ENCODE measurements at regions not wholly inside any gene's neighbourhood (a gene's known extent, or its start where the extent isn't known, plus 50 kb on each side); places are given as distances from the start of the nearest gene placed in this dataset.
"Not testable (repeated sequence)": the region's sequence is repeated elsewhere in the genome, so short reads cannot be mapped to it uniquely, and the experiment has no call there.

- no peaks in the 10 kb centered on the region for H4K20me1 ChIP-seq (ENCODE audit: insufficient read depth)
- H3K4me2 ChIP-seq = no peak overlapping the region
- no peak overlapping the region for H3K4me3 ChIP-seq (IDR thresholded peaks at IDR 0.05; ENCODE audit: insufficient read depth, low read depth, low read length)
- H3K9ac ChIP-seq = no peak overlapping the region
- H3K36me3 ChIP-seq (ENCODE audit: insufficient read depth) = no peaks in the 10 kb centered on the region
- no peak overlapping the region for H2AFZ ChIP-seq (ENCODE audit: low read depth)
- TF ChIP-seq, protein P1, sequence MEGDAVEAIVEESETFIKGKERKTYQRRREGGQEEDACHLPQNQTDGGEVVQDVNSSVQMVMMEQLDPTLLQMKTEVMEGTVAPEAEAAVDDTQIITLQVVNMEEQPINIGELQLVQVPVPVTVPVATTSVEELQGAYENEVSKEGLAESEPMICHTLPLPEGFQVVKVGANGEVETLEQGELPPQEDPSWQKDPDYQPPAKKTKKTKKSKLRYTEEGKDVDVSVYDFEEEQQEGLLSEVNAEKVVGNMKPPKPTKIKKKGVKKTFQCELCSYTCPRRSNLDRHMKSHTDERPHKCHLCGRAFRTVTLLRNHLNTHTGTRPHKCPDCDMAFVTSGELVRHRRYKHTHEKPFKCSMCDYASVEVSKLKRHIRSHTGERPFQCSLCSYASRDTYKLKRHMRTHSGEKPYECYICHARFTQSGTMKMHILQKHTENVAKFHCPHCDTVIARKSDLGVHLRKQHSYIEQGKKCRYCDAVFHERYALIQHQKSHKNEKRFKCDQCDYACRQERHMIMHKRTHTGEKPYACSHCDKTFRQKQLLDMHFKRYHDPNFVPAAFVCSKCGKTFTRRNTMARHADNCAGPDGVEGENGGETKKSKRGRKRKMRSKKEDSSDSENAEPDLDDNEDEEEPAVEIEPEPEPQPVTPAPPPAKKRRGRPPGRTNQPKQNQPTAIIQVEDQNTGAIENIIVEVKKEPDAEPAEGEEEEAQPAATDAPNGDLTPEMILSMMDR (conservative IDR thresholded peaks at IDR 0.05; ENCODE audit: low read depth, low read length) = no peak
- H3K4me1 ChIP-seq (ENCODE audit: low read depth, poor library complexity, severe bottlenecking) = no peaks in the 10 kb centered on the region
- no peaks in the 10 kb centered on the region for H3K79me2 ChIP-seq (ENCODE audit: insufficient read depth, low read depth)
- no peak overlapping the region for H3K27ac ChIP-seq
- no peaks in the 10 kb centered on the region for H3K27me3 ChIP-seq (ENCODE audit: insufficient read depth, low read depth)
Observed at GRCh38 chr7:85275204-85275603, 88.3 kb upstream of the SEMA3D start.

DNA sequence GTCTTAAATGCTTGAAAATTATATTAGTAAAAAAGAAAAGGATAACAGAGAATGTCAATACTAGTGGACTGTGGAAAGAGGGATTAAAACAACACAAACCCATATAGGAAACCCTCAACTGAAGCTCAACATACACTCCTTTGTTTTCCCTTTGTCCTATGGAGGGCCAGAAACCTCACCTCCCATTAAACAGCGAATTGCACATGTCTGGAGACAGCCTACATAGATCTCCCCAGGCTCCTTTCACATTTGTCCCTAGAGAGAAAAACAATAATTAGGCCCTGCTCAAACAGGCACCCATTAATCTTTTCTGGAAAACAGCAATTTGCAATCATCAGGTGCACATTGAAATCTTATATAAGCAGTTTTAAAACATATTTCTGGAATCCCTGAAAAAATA lies 87.6 kb upstream of the SEMA3D start:
- Histone ChIP-seq H4K20me1 (ENCODE audit: insufficient read depth) (no peaks in the 10 kb centered on the region), H2AFZ (ENCODE audit: low read depth) (no peak overlapping the region), H3K36me3 (ENCODE audit: insufficient read depth) (no peaks in the 10 kb centered on the region), H3K27ac (no peak overlapping the region), H3K79me2 (ENCODE audit: insufficient read depth, low read depth) (no peaks in the 10 kb centered on the region), H3K9ac (no peak overlapping the region), H3K4me1 (ENCODE audit: low read depth, poor library complexity, severe bottlenecking) (no peaks in the 10 kb centered on the region), H3K4me2 (no peak overlapping the region), H3K27me3 (ENCODE audit: insufficient read depth, low read depth) (no peaks in the 10 kb centered on the region), H3K4me3 (IDR thresholded peaks at IDR 0.05; ENCODE audit: insufficient read depth, low read depth, low read length) (no peak overlapping the region)
- TF ChIP-seq, protein P1 (conservative IDR thresholded peaks at IDR 0.05; ENCODE audit: low read depth, low read length) = no peak

GRCh38 chr7:85262891-85263290 lies 76.0 kb upstream of the SEMA3D start:
- H3K27ac ChIP-seq = no peak overlapping the region
- H3K79me2 ChIP-seq (ENCODE audit: insufficient read depth, low read depth) = no peaks in the 10 kb centered on the region
- H3K9ac ChIP-seq = no peak overlapping the region
- no peaks in the 10 kb centered on the region for H3K4me1 ChIP-seq (ENCODE audit: low read depth, poor library complexity, severe bottlenecking)
- H4K20me1 ChIP-seq (ENCODE audit: insufficient read depth) = no peaks in the 10 kb centered on the region
- no peaks in the 10 kb centered on the region for H3K36me3 ChIP-seq (ENCODE audit: insufficient read depth)
- TF ChIP-seq, protein P1 (conservative IDR thresholded peaks at IDR 0.05; ENCODE audit: low read depth, low read length) = no peak
- no peaks in the 10 kb centered on the region for H3K27me3 ChIP-seq (ENCODE audit: insufficient read depth, low read depth)
- H3K4me3 ChIP-seq (IDR thresholded peaks at IDR 0.05; ENCODE audit: insufficient read depth, low read depth, low read length) = no peak overlapping the region
- H3K4me2 ChIP-seq = no peak overlapping the region
- H2AFZ ChIP-seq (ENCODE audit: low read depth) = no peak overlapping the region

DNA sequence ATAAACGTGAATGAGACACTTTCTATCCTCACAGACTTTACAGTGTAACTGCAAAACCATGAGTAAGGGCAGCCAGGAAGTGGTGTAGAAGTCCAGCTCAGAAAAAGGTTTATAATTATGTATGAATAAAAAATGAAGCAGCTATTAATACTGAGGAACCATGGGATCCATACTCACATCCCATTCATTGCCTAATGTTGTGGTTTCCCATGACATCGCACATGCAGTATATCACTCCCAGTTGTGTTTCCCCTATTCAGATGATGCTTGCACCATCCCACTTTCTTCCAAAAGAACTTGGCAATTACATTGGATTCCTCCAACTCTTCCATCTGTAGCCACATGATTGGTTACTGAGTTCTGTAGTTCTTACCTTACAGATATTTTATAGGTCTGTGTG lies 74.5 kb upstream of the SEMA3D start:
- no peak overlapping the region for H2AFZ ChIP-seq (ENCODE audit: low read depth)
- H3K4me2 ChIP-seq = no peak overlapping the region
- no peak overlapping the region for H3K4me3 ChIP-seq (IDR thresholded peaks at IDR 0.05; ENCODE audit: insufficient read depth, low read depth, low read length)
- H4K20me1 ChIP-seq (ENCODE audit: insufficient read depth) = no peaks in the 10 kb centered on the region
- no peaks in the 10 kb centered on the region for H3K36me3 ChIP-seq (ENCODE audit: insufficient read depth)
- no peaks in the 10 kb centered on the region for H3K27me3 ChIP-seq (ENCODE audit: insufficient read depth, low read depth)
- H3K4me1 ChIP-seq (ENCODE audit: low read depth, poor library complexity, severe bottlenecking) = no peaks in the 10 kb centered on the region
- no peaks in the 10 kb centered on the region for H3K79me2 ChIP-seq (ENCODE audit: insufficient read depth, low read depth)
- no peak overlapping the region for H3K27ac ChIP-seq
- TF ChIP-seq, protein P1 (conservative IDR thresholded peaks at IDR 0.05; ENCODE audit: low read depth, low read length) = no peak
- H3K9ac ChIP-seq = no peak overlapping the region

- H3K4me2 ChIP-seq; H3K36me3 ChIP-seq (ENCODE audit: insufficient read depth); H3K4me3 ChIP-seq (IDR thresholded peaks at IDR 0.05; ENCODE audit: insufficient read depth, low read depth, low read length); H4K20me1 ChIP-seq (ENCODE audit: insufficient read depth); H3K79me2 ChIP-seq (ENCODE audit: insufficient read depth, low read depth); H3K27me3 ChIP-seq (ENCODE audit: insufficient read depth, low read depth); H3K4me1 ChIP-seq (ENCODE audit: low read depth, poor library complexity, severe bottlenecking); H3K27ac ChIP-seq; H2AFZ ChIP-seq (ENCODE audit: low read depth); H3K9ac ChIP-seq: not testable (repeated sequence)
Observed at GRCh38 chr7:85249787-85250186, 62.9 kb upstream of the SEMA3D start.
